Tibial artery (tissue), 4 donors: ENCODE measurements at regions not wholly inside any gene's neighbourhood (a gene's known extent, or its start where the extent isn't known, plus 50 kb on each side); places are given as distances from the start of the nearest gene placed in this dataset.

Experiments used
- DNase-seq, 2 donors: peaks; one replicate each; pipeline ENCODE4 v3.0.0-alpha.2; 2019
- H3K27ac ChIP-seq, 2 donors: fragments of 200-600 bp; sonication (generic) in 1 of 2; 1 replicate in 1 of 2; 2 replicates in 1 of 2; pipeline ENCODE4 v1.5.1; 2018 to 2019; ENCODE audit warnings: mild to moderate bottlenecking in 1 of 2
- H3K27me3 ChIP-seq, 2 donors: fragments of 200-600 bp; sonication (generic) in 1 of 2; one replicate each; pipeline versions ENCODE4 v1.5.1 to v1.6.0; 2016 to 2019
- H3K36me3 ChIP-seq, 3 donors: fragments of 200-600 bp; sonication (generic) in 2 of 3; one replicate each; pipeline ENCODE4 v1.5.1; 2016 to 2019; ENCODE audit warnings: mild to moderate bottlenecking in 2 of 3
- H3K4me1 ChIP-seq, 4 donors: fragments of 200-600 bp; sonication (generic) in 2 of 4; 1 replicate in 3 of 4; 2 replicates in 1 of 4; pipeline ENCODE4 v1.5.1; 2016 to 2019
- H3K4me3 ChIP-seq, 2 donors: fragments of 200-600 bp; sonication (generic) in 1 of 2; 1 replicate in 1 of 2; 2 replicates in 1 of 2; pipeline ENCODE4 v1.5.1; 2018 to 2019; ENCODE audit warnings: mild to moderate bottlenecking in 2 of 2
- H3K9me3 ChIP-seq, 3 donors: fragments of 200-600 bp; sonication (generic) in 1 of 3; one replicate each; pipeline ENCODE4 v1.5.1; 2016 to 2019
- CTCF ChIP-seq, 2 experiments: fragments of 200-600 bp in 1 of 2; fragments of 450-650 bp in 1 of 2; IDR thresholded peaks; one replicate each; pipeline ENCODE4 v1.5.1; 2017 to 2019; ENCODE audit warnings: antibody characterized with exemption in 2 of 2, mild to moderate bottlenecking in 1 of 2, moderate library complexity in 1 of 2
- intact Hi-C: fragments of 100-400 bp; cut with DNase I; formaldehyde crosslinking; loops from one replicate; pipeline ENCODE4 v1.15.0; 2023; ENCODE audit warnings: low total_unique reads

GRCh38 chr1:34279971-34280370, 103.3 kb downstream of the C1orf94 start:
- Histone ChIP-seq H3K36me3 (no peaks in the 10 kb centered on the region), H3K27ac (no peak overlapping the region), H3K9me3 (no peaks in the 10 kb centered on the region), H3K27me3 (peaks cover 0 to 17% of the 10 kb centered on the region in 2 donors), H3K4me1 (no peaks in the 10 kb centered on the region), H3K4me3 (no peak overlapping the region)
- DNase-seq = no peak
- intact Hi-C loops = no loop called here
- TF ChIP-seq CTCF (IDR thresholded peaks at IDR 0.05) = no peak

GRCh38 chr1:34280509-34280908, 103.8 kb downstream of the C1orf94 start:
- no peak for TF ChIP-seq CTCF (IDR thresholded peaks at IDR 0.05)
- Histone ChIP-seq H3K4me1 (no peaks in the 10 kb centered on the region), H3K36me3 (no peaks in the 10 kb centered on the region), H3K27me3 (peaks cover 0 to 14% of the 10 kb centered on the region in 2 donors), H3K4me3 (no peak overlapping the region), H3K9me3 (no peaks in the 10 kb centered on the region), H3K27ac (no peak overlapping the region)
- no peak for DNase-seq
- intact Hi-C loops = no loop called here

- no peak overlapping the region for H3K4me3 ChIP-seq
- no peak for DNase-seq
- H3K27ac ChIP-seq = no peak overlapping the region
- H3K36me3 ChIP-seq = no peaks in the 10 kb centered on the region
- no peaks in the 10 kb centered on the region for H3K9me3 ChIP-seq
- no peak for TF ChIP-seq CTCF (IDR thresholded peaks at IDR 0.05)
- no peaks in the 10 kb centered on the region for H3K4me1 ChIP-seq
- H3K27me3 ChIP-seq = peaks cover 0 to 14% of the 10 kb centered on the region in 2 donors
- intact Hi-C loops = no loop called here
Observed at GRCh38 chr1:34283142-34283541, 106.4 kb downstream of the C1orf94 start.

- no peak overlapping the region for H3K27ac ChIP-seq
- H3K9me3 ChIP-seq = no peaks in the 10 kb centered on the region
- no peak for TF ChIP-seq CTCF (IDR thresholded peaks at IDR 0.05)
- no peak overlapping the region for H3K4me3 ChIP-seq
- DNase-seq = no peak
- H3K36me3 ChIP-seq = no peaks in the 10 kb centered on the region
- intact Hi-C loops = no loop called here
- H3K27me3 ChIP-seq = peaks cover 0 to 18% of the 10 kb centered on the region in 2 donors
- H3K4me1 ChIP-seq = no peaks in the 10 kb centered on the region
Observed at GRCh38 chr1:34286511-34286910, 109.8 kb downstream of the C1orf94 start.

GRCh38 chr1:34290831-34291230, 114.1 kb downstream of the C1orf94 start:
- DNase-seq = no peak
- no peak for TF ChIP-seq CTCF (IDR thresholded peaks at IDR 0.05)
- no peak overlapping the region for H3K27ac ChIP-seq
- H3K27me3 ChIP-seq = peaks cover 0 to 11% of the 10 kb centered on the region in 2 donors
- no peaks in the 10 kb centered on the region for H3K9me3 ChIP-seq
- no peaks in the 10 kb centered on the region for H3K4me1 ChIP-seq
- H3K4me3 ChIP-seq = no peak overlapping the region
- H3K36me3 ChIP-seq = no peaks in the 10 kb centered on the region
- intact Hi-C loops = no loop called here

- Histone ChIP-seq H3K36me3 (no peaks in the 10 kb centered on the region), H3K27ac (no peak overlapping the region), H3K27me3 (peaks cover 0 to 11% of the 10 kb centered on the region in 2 donors), H3K4me3 (no peak overlapping the region), H3K9me3 (no peaks in the 10 kb centered on the region), H3K4me1 (no peaks in the 10 kb centered on the region)
- TF ChIP-seq CTCF (IDR thresholded peaks at IDR 0.05) = no peak
- intact Hi-C loops = no loop called here
- no peak for DNase-seq
Observed at GRCh38 chr1:34292472-34292871, 115.8 kb downstream of the C1orf94 start.
